K562 (cell line): ENCODE measurements at regions not wholly inside any gene's neighbourhood (a gene's known extent, or its start where the extent isn't known, plus 50 kb on each side); places are given as distances from the start of the nearest gene placed in this dataset.

Experiments
- EP400 ChIP-seq: fragments of 450-650 bp; IDR thresholded peaks from 2 replicates; pipeline ENCODE4 v1.6.1; 2017; ENCODE audit warnings: antibody characterized with exemption, mild to moderate bottlenecking, moderate library complexity
- ERF ChIP-seq: fragments of 450-650 bp; formaldehyde crosslinking; IDR thresholded peaks from 2 replicates; pipeline ENCODE4 v1.4.0; 2020; ENCODE audit warnings: mild to moderate bottlenecking, mixed read lengths
- HMG20B ChIP-seq: fragments of 250-450 bp; sonication (Bioruptor Pico); IDR thresholded peaks from 2 replicates; pipeline ENCODE4 v1.5.0; 2021; ENCODE audit warnings: mild to moderate bottlenecking
- HNRNPLL ChIP-seq: fragments of 200-400 bp; formaldehyde crosslinking; IDR thresholded peaks from 2 replicates; pipeline ENCODE4 v1.6.1; 2017; ENCODE audit warnings: low read length, low read depth, mild to moderate bottlenecking; ENCODE audit not compliant: poor library complexity, severe bottlenecking
- HOXB6 ChIP-seq: fragments of 250-450 bp; sonication (Bioruptor Pico); IDR thresholded peaks from 2 replicates; pipeline ENCODE4 v1.5.1; 2022; ENCODE audit warnings: mild to moderate bottlenecking, borderline replicate concordance
- MAX ChIP-seq: sonication (generic); formaldehyde crosslinking; IDR thresholded peaks from 2 replicates; pipeline ENCODE4 v1.9.0; 2022; ENCODE audit warnings: mild to moderate bottlenecking, missing genetic modification reagents
- MGA ChIP-seq: fragments of 450-650 bp; IDR thresholded peaks from 2 replicates; pipeline ENCODE4 v1.6.1; 2016; ENCODE audit warnings: mild to moderate bottlenecking, moderate library complexity
- MITF ChIP-seq: IDR thresholded peaks from 2 replicates; pipeline ENCODE4 v1.6.1; 2014; ENCODE audit warnings: antibody characterized with exemption
- NRF1 ChIP-seq, 2 experiments: fragments of 450-650 bp; IDR thresholded peaks in 1 of 2; conservative IDR thresholded peaks in 1 of 2; 2 replicates each; pipeline ENCODE4 v1.6.1; 2014; ENCODE audit warnings: mild to moderate bottlenecking in 2 of 2
- RBFOX2 ChIP-seq: fragments of 200-400 bp; formaldehyde crosslinking; IDR thresholded peaks from 2 replicates; pipeline ENCODE4 v1.6.1; 2017; ENCODE audit warnings: low read depth, mild to moderate bottlenecking, low read length, moderate library complexity
- RBM39 ChIP-seq: fragments of 200-400 bp; formaldehyde crosslinking; optimal IDR thresholded peaks from 2 replicates; pipeline ENCODE3; 2018; ENCODE audit warnings: low read depth, low read length
- ZNF24 ChIP-seq: fragments of 450-650 bp; IDR thresholded peaks from 2 replicates; pipeline ENCODE4 v1.6.1; 2016
- TF ChIP-seq, protein P1 (sequence below): fragments of 450-650 bp; formaldehyde crosslinking; IDR thresholded peaks from 2 replicates; pipeline ENCODE4 v1.4.0; 2022; ENCODE audit warnings: missing genetic modification characterization

- peak; percentile 68 for TF ChIP-seq MGA
- no peak for TF ChIP-seq ZNF24
- TF ChIP-seq EP400, result peak; percentile 13
- TF ChIP-seq HMG20B (CRISPR knock-in tag), result no peak
- 0 out of 4 replicates have a peak, but pooled peaks of 1 of the 2 experiments have one; percentile 11 for TF ChIP-seq NRF1 (conservative IDR thresholded peaks at IDR 0.05 in 1 of 2, IDR thresholded peaks at IDR 0.05 in 1 of 2)
- TF ChIP-seq HOXB6 (CRISPR knock-in tag), result no peak
- TF ChIP-seq, protein P1, sequence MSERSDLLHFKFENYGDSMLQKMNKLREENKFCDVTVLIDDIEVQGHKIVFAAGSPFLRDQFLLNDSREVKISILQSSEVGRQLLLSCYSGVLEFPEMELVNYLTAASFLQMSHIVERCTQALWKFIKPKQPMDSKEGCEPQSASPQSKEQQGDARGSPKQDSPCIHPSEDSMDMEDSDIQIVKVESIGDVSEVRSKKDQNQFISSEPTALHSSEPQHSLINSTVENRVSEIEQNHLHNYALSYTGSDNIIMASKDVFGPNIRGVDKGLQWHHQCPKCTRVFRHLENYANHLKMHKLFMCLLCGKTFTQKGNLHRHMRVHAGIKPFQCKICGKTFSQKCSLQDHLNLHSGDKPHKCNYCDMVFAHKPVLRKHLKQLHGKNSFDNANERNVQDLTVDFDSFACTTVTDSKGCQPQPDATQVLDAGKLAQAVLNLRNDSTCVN (CRISPR knock-in tag), result no peak
- TF ChIP-seq ERF (CRISPR knock-in tag), result 0 out of 2 replicates have a peak, but pooled peaks have one; percentile 15
- TF ChIP-seq RBM39, result no peak
- peak; percentile 48; the same call in 1 of the 2 replicates for TF ChIP-seq RBFOX2
- TF ChIP-seq MITF, result no peak
- TF ChIP-seq HNRNPLL, result no peak
- TF ChIP-seq MAX, result peak; percentile 72
Observed at GRCh38 chr12:74293689-74294131, 243.9 kb upstream of the ATXN7L3B start (continued).
